ENCODE measurements at regions not wholly inside any gene's neighbourhood (a gene's known extent, or its start where the extent isn't known, plus 50 kb on each side); places are given as distances from the start of the nearest gene placed in this dataset.

DNA sequence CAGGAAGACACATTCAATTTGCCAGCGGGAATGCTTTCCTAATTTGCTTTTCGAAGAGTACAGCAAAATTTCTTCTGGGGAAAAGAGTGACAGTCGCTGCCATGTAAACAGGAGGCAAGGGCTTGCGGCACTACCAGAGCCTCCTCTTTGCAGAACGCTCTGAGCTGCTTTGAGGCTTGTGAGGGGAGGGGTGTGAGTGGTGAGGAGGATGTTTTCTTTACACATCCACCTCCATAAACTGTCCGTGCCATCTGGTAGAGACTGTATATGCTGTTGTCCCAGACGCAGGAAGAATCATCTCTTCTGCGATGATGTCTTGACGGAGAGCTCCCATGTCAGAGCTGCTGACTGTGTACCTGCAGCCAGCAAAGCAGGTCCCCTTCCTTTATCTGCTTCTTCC, 138.0 kb downstream of the SOCS6 start:
- TF ChIP-seq, protein P1, sequence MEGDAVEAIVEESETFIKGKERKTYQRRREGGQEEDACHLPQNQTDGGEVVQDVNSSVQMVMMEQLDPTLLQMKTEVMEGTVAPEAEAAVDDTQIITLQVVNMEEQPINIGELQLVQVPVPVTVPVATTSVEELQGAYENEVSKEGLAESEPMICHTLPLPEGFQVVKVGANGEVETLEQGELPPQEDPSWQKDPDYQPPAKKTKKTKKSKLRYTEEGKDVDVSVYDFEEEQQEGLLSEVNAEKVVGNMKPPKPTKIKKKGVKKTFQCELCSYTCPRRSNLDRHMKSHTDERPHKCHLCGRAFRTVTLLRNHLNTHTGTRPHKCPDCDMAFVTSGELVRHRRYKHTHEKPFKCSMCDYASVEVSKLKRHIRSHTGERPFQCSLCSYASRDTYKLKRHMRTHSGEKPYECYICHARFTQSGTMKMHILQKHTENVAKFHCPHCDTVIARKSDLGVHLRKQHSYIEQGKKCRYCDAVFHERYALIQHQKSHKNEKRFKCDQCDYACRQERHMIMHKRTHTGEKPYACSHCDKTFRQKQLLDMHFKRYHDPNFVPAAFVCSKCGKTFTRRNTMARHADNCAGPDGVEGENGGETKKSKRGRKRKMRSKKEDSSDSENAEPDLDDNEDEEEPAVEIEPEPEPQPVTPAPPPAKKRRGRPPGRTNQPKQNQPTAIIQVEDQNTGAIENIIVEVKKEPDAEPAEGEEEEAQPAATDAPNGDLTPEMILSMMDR (IDR thresholded peaks at IDR 0.05), result no peak
- no peak for TF ChIP-seq POLR2A (IDR thresholded peaks at IDR 0.05)
